Mucosa of descending colon (tissue), 3 donors: ENCODE measurements at regions not wholly inside any gene's neighbourhood (a gene's known extent, or its start where the extent isn't known, plus 50 kb on each side); places are given as distances from the start of the nearest gene placed in this dataset.

Experiments
- ATAC-seq: fragments of 200-7000 bp; cut with Tn5 transposase; one replicate; pipeline ENCODE4 v1.9.1; 2020; ENCODE audit warnings: mild to moderate bottlenecking, moderate library complexity
- DNase-seq, 3 donors: peaks; one replicate each; pipeline ENCODE4 v3.0.0-alpha.2; 2020
- H3K36me3 ChIP-seq: fragments of 200-600 bp; one replicate; pipeline ENCODE4 v1.8.0; 2021; ENCODE audit warnings: low read depth, mild to moderate bottlenecking
- H3K4me1 ChIP-seq: fragments of 200-600 bp; one replicate; pipeline ENCODE4 v1.8.0; 2021; ENCODE audit warnings: low read depth, mild to moderate bottlenecking
- H3K4me3 ChIP-seq: fragments of 200-600 bp; one replicate; pipeline ENCODE4 v1.8.0; 2021; ENCODE audit warnings: mild to moderate bottlenecking
- H3K9me3 ChIP-seq: fragments of 200-600 bp; one replicate; pipeline ENCODE4 v1.8.0; 2021; ENCODE audit warnings: mild to moderate bottlenecking
- CTCF ChIP-seq: fragments of 200-600 bp; IDR thresholded peaks from one replicate; pipeline ENCODE4 v1.8.0; 2022; ENCODE audit warnings: antibody characterized with exemption, mild to moderate bottlenecking
- intact Hi-C, 2 donors: fragments of 100-400 bp; cut with DNase I in 1 of 2; cut with micrococcal nuclease in 1 of 2; formaldehyde crosslinking; loops; one replicate each; pipeline versions ENCODE4 v1.11.0 to v1.11.1; 2022; cut with DNase I, micrococcal nuclease
- donor health status: DM: no; HTN: no; CAD: no; lungs with moderate emphysema.
- donor health status: DM: no; HTN: no; CAD: no.
- donor health status: DM: no; HTN: yes; CAD: no.

GRCh38 chr1:224791362-224791941 lies 138.0 kb upstream of the DNAH14 start:
- intact Hi-C loops = no loop called here
- Histone ChIP-seq H3K9me3 (no peaks in the 10 kb centered on the region), H3K4me1 (peaks cover 3% of the 10 kb centered on the region), H3K4me3 (no peak overlapping the region), H3K36me3 (no peaks in the 10 kb centered on the region)
- TF ChIP-seq CTCF = no peak
- DNase-seq = no peak
- ATAC-seq = peak; percentile 66

GRCh38 chr1:224795591-224795990 lies 133.9 kb upstream of the DNAH14 start:
- Histone ChIP-seq H3K4me1 (peaks cover 3% of the 10 kb centered on the region), H3K36me3 (no peaks in the 10 kb centered on the region), H3K9me3 (no peaks in the 10 kb centered on the region), H3K4me3 (no peak overlapping the region)
- TF ChIP-seq CTCF = no peak
- DNase-seq (no peak), ATAC-seq (no peak)
- intact Hi-C loops = no loop called here

- no peak overlapping the region for H3K4me3 ChIP-seq
- TF ChIP-seq CTCF = no peak
- DNase-seq = no peak
- intact Hi-C loops = no loop called here
- no peaks in the 10 kb centered on the region for H3K36me3 ChIP-seq
- H3K4me1 ChIP-seq = peaks cover 3% of the 10 kb centered on the region
- no peaks in the 10 kb centered on the region for H3K9me3 ChIP-seq
- ATAC-seq = peak; percentile 98
Measured at GRCh38 chr1:224799083-224799482, 130.4 kb upstream of the DNAH14 start.

- H3K36me3 ChIP-seq = no peaks in the 10 kb centered on the region
- H3K9me3 ChIP-seq = no peaks in the 10 kb centered on the region
- no peak overlapping the region for H3K4me3 ChIP-seq
- peaks cover 3% of the 10 kb centered on the region for H3K4me1 ChIP-seq
- intact Hi-C loops = no loop called here
- TF ChIP-seq CTCF = no peak
- DNase-seq (no peak), ATAC-seq (no peak)
Measured at GRCh38 chr1:224800486-224801119, 128.9 kb upstream of the DNAH14 start.

GRCh38 chr1:224801844-224802490 lies 127.5 kb upstream of the DNAH14 start:
- intact Hi-C loops = no loop called here
- no peak overlapping the region for H3K4me3 ChIP-seq
- no peak for TF ChIP-seq CTCF
- peaks cover 3% of the 10 kb centered on the region for H3K4me1 ChIP-seq
- DNase-seq (no peak), ATAC-seq (no peak)
- no peaks in the 10 kb centered on the region for H3K36me3 ChIP-seq
- H3K9me3 ChIP-seq = no peaks in the 10 kb centered on the region
